GM12878 (cell line): ENCODE measurements at regions not wholly inside any gene's neighbourhood (a gene's known extent, or its start where the extent isn't known, plus 50 kb on each side); places are given as distances from the start of the nearest gene placed in this dataset.

ENCODE experiments used
- ATAC-seq: fragments of 200-7000 bp; cut with Tn5 transposase; 3 replicates; pipeline ENCODE4 v1.9.1; 2020; ENCODE audit warnings: mild to moderate bottlenecking, moderate library complexity
- BruUV-seq: library from RNA; stranded (reverse); fragments of 400-500 nt; replicated peaks from 2 replicates; lab custom pipeline; 2021; lab: Mats Ljungman, UMichigan
- CTCF ChIA-PET: fragments of 300-600 bp; sonication (Branson Sonifier 250); formaldehyde crosslinking; extraction: SDS; loops from one replicate; lab custom pipeline; 2021; ENCODE audit warnings: inconsistent platforms; lab: Yijun Ruan, JAX
- POLR2A ChIA-PET: fragments of 350-600 bp; formaldehyde crosslinking; extraction: SDS; loops from one replicate; lab custom pipeline; 2021; ENCODE audit warnings: inconsistent platforms; lab: Charles Lee
- RAD21 ChIA-PET: fragments of 300-600 bp; sonication (Branson Sonifier 250); formaldehyde crosslinking; loops from one replicate; lab custom pipeline; 2023; ENCODE audit warnings: antibody characterized with exemption; ENCODE audit not compliant: unreplicated experiment; lab: Charles Lee
- SMC1A ChIA-PET: fragments of 300-600 bp; sonication (Branson Sonifier 250); formaldehyde crosslinking; loops from one replicate; lab custom pipeline; 2023; ENCODE audit not compliant: unreplicated experiment, uncharacterized antibody; lab: Charles Lee
- DNase-seq: peaks from one replicate; pipeline ENCODE4 v3.0.0-alpha.2; 2011; ENCODE audit warnings: low read depth, low spot score
- FAIRE-seq: peaks from 3 replicates; lab custom pipeline; 2011; peaks lifted over from hg19 to GRCh38; lab: Jason Lieb, UNC
- H2AFZ ChIP-seq: 2 replicates; pipeline ENCODE4 v1.6.0; 2011; ENCODE audit warnings: low read depth, low read length, control low read depth; ENCODE audit not compliant: control insufficient read depth
- H3K27ac ChIP-seq: 2 replicates; pipeline ENCODE4 v1.5.1; 2011; ENCODE audit warnings: control low read depth; ENCODE audit not compliant: control insufficient read depth, insufficient read depth
- H3K27me3 ChIP-seq, 2 experiments: replicated peaks in 1 of 2; 2 replicates each; pipeline versions ENCODE4 v1.6.0 to v1.6.1; 2011; ENCODE audit warnings: low read length in 1 of 2; ENCODE audit not compliant: control insufficient read depth in 2 of 2, insufficient read depth in 2 of 2
- H3K36me3 ChIP-seq, 2 experiments: 2 replicates each; pipeline ENCODE4 v1.5.1; 2011; ENCODE audit warnings: low read length in 1 of 2; ENCODE audit not compliant: control insufficient read depth in 2 of 2, insufficient read depth in 2 of 2
- H3K4me1 ChIP-seq: 2 replicates; pipeline ENCODE4 v1.6.1; 2011; ENCODE audit warnings: mild to moderate bottlenecking, low read length, moderate library complexity, mixed read lengths; ENCODE audit not compliant: control insufficient read depth, insufficient read depth
- H3K4me2 ChIP-seq: 2 replicates; pipeline ENCODE4 v1.6.0; 2011; ENCODE audit warnings: control low read depth; ENCODE audit not compliant: control insufficient read depth, insufficient read depth
- H3K4me3 ChIP-seq: fragments of 200-600 bp; sonication (generic); 2 replicates; pipeline ENCODE4 v1.5.1; 2016
- H3K79me2 ChIP-seq: 2 replicates; pipeline ENCODE4 v1.6.0; 2011; ENCODE audit warnings: low read length; ENCODE audit not compliant: control insufficient read depth, insufficient read depth
- H3K9ac ChIP-seq: 2 replicates; pipeline ENCODE4 v1.8.0; 2011; ENCODE audit warnings: low read length, control low read depth, mixed read lengths; ENCODE audit not compliant: control insufficient read depth, insufficient read depth
- H3K9me3 ChIP-seq: replicated peaks from 3 replicates; pipeline ENCODE4 v1.5.1; 2011; ENCODE audit warnings: mild to moderate bottlenecking, low read length; ENCODE audit not compliant: control insufficient read depth, insufficient read depth
- H4K20me1 ChIP-seq: 2 replicates; pipeline ENCODE4 v1.6.0; 2011; ENCODE audit not compliant: control insufficient read depth, insufficient read depth
- BMI1 ChIP-seq: fragments of 450-650 bp; IDR thresholded peaks from 2 replicates; pipeline ENCODE4 v1.6.1; 2016; ENCODE audit warnings: mild to moderate bottlenecking, moderate library complexity, borderline replicate concordance
- E2F8 ChIP-seq: fragments of 450-650 bp; IDR thresholded peaks from 2 replicates; pipeline ENCODE4 v1.6.1; 2018; ENCODE audit warnings: mild to moderate bottlenecking, low read depth, moderate library complexity; ENCODE audit not compliant: partially characterized antibody
- EGR1 ChIP-seq, 2 experiments: IDR thresholded peaks; 1 replicate in 1 of 2; 2 replicates in 1 of 2; pipeline ENCODE4 v1.6.1; 2011 to 2012; ENCODE audit warnings: low read depth in 2 of 2, low read length in 2 of 2, borderline replicate concordance in 1 of 2, mild to moderate bottlenecking in 1 of 2, moderate library complexity in 1 of 2
- HDAC2 ChIP-seq: fragments of 200-600 bp; sonication (generic); IDR thresholded peaks from 2 replicates; pipeline ENCODE4 v1.6.1; 2017
- IRF4 ChIP-seq: IDR thresholded peaks from 2 replicates; pipeline ENCODE4 v1.6.1; 2011; ENCODE audit warnings: low read depth, low read length
- KAT2A ChIP-seq: conservative IDR thresholded peaks from 2 replicates; pipeline ENCODE4 v1.6.1; 2011; ENCODE audit warnings: low read depth, low read length; ENCODE audit not compliant: control insufficient read depth
- MTA2 ChIP-seq: fragments of 450-650 bp; IDR thresholded peaks from 2 replicates; pipeline ENCODE4 v1.6.1; 2016; ENCODE audit warnings: low read depth, mild to moderate bottlenecking, moderate library complexity
- MXI1 ChIP-seq: fragments of 150-350 bp; IDR thresholded peaks from 2 replicates; pipeline ENCODE4 v1.6.1; 2011; ENCODE audit warnings: low read depth, mild to moderate bottlenecking, inconsistent platforms, low read length, improper control_type of control experiment
- MYB ChIP-seq: fragments of 150-350 bp; IDR thresholded peaks from 2 replicates; pipeline ENCODE4 v1.6.1; 2014; ENCODE audit warnings: mild to moderate bottlenecking, low read depth, low read length, borderline replicate concordance
- NFXL1 ChIP-seq: fragments of 450-650 bp; IDR thresholded peaks from 2 replicates; pipeline ENCODE4 v1.6.1; 2017; ENCODE audit warnings: antibody characterized with exemption, mild to moderate bottlenecking, borderline replicate concordance
- RELB ChIP-seq: fragments of 450-650 bp; IDR thresholded peaks from 2 replicates; pipeline ENCODE4 v1.6.1; 2017; ENCODE audit warnings: low read depth, mild to moderate bottlenecking, moderate library complexity
- SPI1 ChIP-seq: IDR thresholded peaks from 2 replicates; pipeline ENCODE4 v1.6.1; 2011; ENCODE audit warnings: low read depth, mild to moderate bottlenecking, low read length, moderate library complexity, borderline replicate concordance; ENCODE audit not compliant: insufficient read depth
- SUPT20H ChIP-seq: IDR thresholded peaks from 2 replicates; pipeline ENCODE4 v1.6.1; 2011; ENCODE audit warnings: low read depth, mild to moderate bottlenecking, low read length, moderate library complexity, borderline replicate concordance; ENCODE audit not compliant: control insufficient read depth
- TCF12 ChIP-seq: IDR thresholded peaks from 2 replicates; pipeline ENCODE4 v1.6.1; 2011; ENCODE audit warnings: low read depth, mild to moderate bottlenecking, low read length
- ZBED1 ChIP-seq: IDR thresholded peaks from 2 replicates; pipeline ENCODE4 v1.6.1; 2016; ENCODE audit warnings: borderline replicate concordance
- ZBTB33 ChIP-seq: fragments of 450-650 bp; IDR thresholded peaks from 2 replicates; pipeline ENCODE4 v1.6.1; 2017; ENCODE audit warnings: mild to moderate bottlenecking
- WGBS: methylation state at CpG from one replicate; pipeline ENCODE4 v1.1.6; 2016; ENCODE audit warnings: low lambda C conversion rate; ENCODE audit not compliant: insufficient replicate concordance, insufficient coverage; ENCODE audit errors: missing lambda C conversion rate; 5-methylcytosine and 5-hydroxymethylcytosine counted together
- in situ Hi-C: fragments of 300-500 bp; cut with MboI; formaldehyde crosslinking; loops from 9 replicates; pipeline ENCODE4 v1.14.3; 2018; ENCODE audit warnings: mixed read lengths
- intact Hi-C: fragments of 100-400 bp; cut with micrococcal nuclease; formaldehyde crosslinking; loops from one replicate; pipeline ENCODE4 v1.14.2; 2022; ENCODE audit not compliant: unreplicated experiment

- TF ChIP-seq E2F8 (no peak), MTA2 (no peak), NFXL1 (no peak)
Measured at GRCh38 chr7:17598846-17599245, 300.4 kb downstream of the AHR start (continued).

GRCh38 chr7:17599733-17600339, 301.4 kb downstream of the AHR start:
- no peak overlapping the region for H3K4me3 ChIP-seq
- no TSS peak for BruUV-seq
- ATAC-seq (no peak), FAIRE-seq (no peak), DNase-seq (no peak)
- H3K9ac ChIP-seq = no peak overlapping the region
- no peaks in the 10 kb centered on the region for H3K36me3 ChIP-seq
- no peak overlapping the region for H3K27ac ChIP-seq
- ChIA-PET SMC1A (interaction anchor here (1.1 kb wide), 1 partner anchor 292 kb away, joined by 3 read pairs; no protein-coding TSS in a partner anchor), RAD21 (no interaction called here), POLR2A (no interaction called here), CTCF (no interaction called here)
- no peaks in the 10 kb centered on the region for H4K20me1 ChIP-seq
- H3K79me2 ChIP-seq = no peaks in the 10 kb centered on the region
- no peak overlapping the region for H2AFZ ChIP-seq
- H3K27me3 ChIP-seq = no peaks in the 10 kb centered on the region; a peak in 1 of 4 replicates
- WGBS = 24% methylated on average over 7 of the region's 7 CpGs
- no peak overlapping the region for H3K4me2 ChIP-seq
- no peaks in the 10 kb centered on the region for H3K9me3 ChIP-seq
- intact Hi-C loops = no loop called here
- in situ Hi-C loops = no loop called here
- H3K4me1 ChIP-seq = no peaks in the 10 kb centered on the region
- TF ChIP-seq SPI1 (no peak), MXI1 (no peak), EGR1 (IDR thresholded peaks at IDR 0.05; ENCODE audit: borderline replicate concordance in 1 of 2, low read depth in 2 of 2, low read length in 2 of 2) (no peak), HDAC2 (no peak), KAT2A (no peak), MTA2 (no peak), TCF12 (no peak), SUPT20H (no peak), ZBTB33 (no peak), IRF4 (no peak), MYB (no peak), BMI1 (no peak), RELB (no peak), ZBED1 (no peak)
